LNCAP (cell line): ENCODE measurements at regions not wholly inside any gene's neighbourhood (a gene's known extent, or its start where the extent isn't known, plus 50 kb on each side); places are given as distances from the start of the nearest gene placed in this dataset.

Experiments
- CTCF ChIP-seq: fragments of 450-650 bp; IDR thresholded peaks from 2 replicates; pipeline ENCODE4 v1.5.1; 2017; ENCODE audit warnings: mild to moderate bottlenecking

GRCh38 chr2:5077479-5078089 is 614.6 kb upstream of the SOX11 start:
- TF ChIP-seq CTCF, result peak; percentile 28; the same call in 1 of the 2 replicates

- TF ChIP-seq CTCF, result no peak
These were observed 608.8 kb upstream of the SOX11 start for GRCh38 chr2:5083402-5083801.

GRCh38 chr2:5089409-5089808 is 602.8 kb upstream of the SOX11 start:
- no peak for TF ChIP-seq CTCF

- TF ChIP-seq CTCF, result no peak
These were observed 599.1 kb upstream of the SOX11 start for GRCh38 chr2:5093056-5093455.

- TF ChIP-seq CTCF, result no peak
These were observed 598.7 kb upstream of the SOX11 start for GRCh38 chr2:5093518-5093917.

GRCh38 chr2:5094192-5094591 is 598.0 kb upstream of the SOX11 start:
- TF ChIP-seq CTCF, result no peak

- TF ChIP-seq CTCF, result no peak
These were observed 593.9 kb upstream of the SOX11 start for GRCh38 chr2:5098286-5098685.

GRCh38 chr2:5102823-5103222 is 589.4 kb upstream of the SOX11 start:
- TF ChIP-seq CTCF, result no peak
